ENCODE measurements at regions not wholly inside any gene's neighbourhood (a gene's known extent, or its start where the extent isn't known, plus 50 kb on each side); places are given as distances from the start of the nearest gene placed in this dataset.
"Not testable (repeated sequence)": the region's sequence is repeated elsewhere in the genome, so short reads cannot be mapped to it uniquely, and the experiment has no call there.

GRCh38 chr14:105663818-105664596, 137.6 kb downstream of the TMEM121 start:
- not testable (repeated sequence) for DNase-seq

GRCh38 chr14:105664691-105665090, 138.3 kb downstream of the TMEM121 start:
- no peak for DNase-seq

DNA sequence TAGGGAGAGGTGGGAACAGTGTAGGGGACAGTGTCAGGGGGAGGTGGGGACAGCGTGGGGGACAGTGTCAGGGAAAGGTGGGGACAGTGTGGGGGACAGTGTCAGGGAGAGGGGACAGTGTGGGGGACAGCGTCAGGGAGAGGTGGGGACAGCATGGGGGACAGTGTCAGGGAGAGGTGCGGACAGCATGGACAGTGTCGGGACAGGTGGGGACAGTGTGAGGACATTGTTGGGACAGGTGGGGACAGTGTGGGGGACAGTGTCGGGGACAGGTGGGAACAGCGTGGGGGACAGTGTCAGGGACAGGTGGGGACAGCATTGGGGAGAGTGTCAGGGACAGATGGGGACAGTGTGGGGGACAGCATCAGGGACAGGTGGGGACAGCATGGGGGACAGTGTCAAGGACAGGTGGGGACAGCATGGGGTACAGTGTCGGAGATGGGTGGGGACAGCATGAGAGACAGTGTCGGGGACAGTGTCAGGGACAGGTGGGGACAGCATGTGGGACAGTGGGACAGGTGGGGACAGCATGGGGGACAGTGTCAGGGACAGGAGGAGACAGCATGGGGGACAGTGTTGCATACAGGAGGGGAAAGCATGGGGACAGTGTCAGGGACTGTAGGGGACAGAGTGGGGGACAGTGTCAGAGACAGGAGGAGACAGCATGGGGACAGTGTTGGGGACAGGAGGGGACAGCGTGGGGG, 139.0 kb downstream of the TMEM121 start:
- no peak for DNase-seq

- DNase-seq: no peak
These were observed 139.5 kb downstream of the TMEM121 start for GRCh38 chr14:105665951-105666277.

DNA sequence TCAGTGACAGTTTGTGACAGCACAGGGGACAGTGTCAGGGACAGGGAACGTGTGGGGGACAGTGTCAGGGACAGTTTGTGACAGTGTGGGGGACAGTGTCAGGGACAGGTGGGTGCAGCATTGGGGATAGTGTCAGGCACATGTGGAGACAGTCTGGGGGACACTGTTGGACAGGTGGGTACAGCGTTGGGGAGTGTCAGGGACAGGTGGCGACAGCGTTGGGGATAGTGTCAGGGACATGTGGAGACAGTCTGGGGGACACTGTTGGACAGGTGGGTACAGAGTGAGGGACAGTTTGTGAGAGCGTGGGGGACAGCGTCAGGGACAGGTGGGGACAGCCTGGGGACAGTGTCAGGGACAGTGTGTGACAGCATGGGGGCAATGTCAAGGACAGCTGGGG, 140.0 kb downstream of the TMEM121 start:
- DNase-seq: no peak

GRCh38 chr14:105666991-105667662, 140.7 kb downstream of the TMEM121 start:
- not testable (repeated sequence) for DNase-seq

DNA sequence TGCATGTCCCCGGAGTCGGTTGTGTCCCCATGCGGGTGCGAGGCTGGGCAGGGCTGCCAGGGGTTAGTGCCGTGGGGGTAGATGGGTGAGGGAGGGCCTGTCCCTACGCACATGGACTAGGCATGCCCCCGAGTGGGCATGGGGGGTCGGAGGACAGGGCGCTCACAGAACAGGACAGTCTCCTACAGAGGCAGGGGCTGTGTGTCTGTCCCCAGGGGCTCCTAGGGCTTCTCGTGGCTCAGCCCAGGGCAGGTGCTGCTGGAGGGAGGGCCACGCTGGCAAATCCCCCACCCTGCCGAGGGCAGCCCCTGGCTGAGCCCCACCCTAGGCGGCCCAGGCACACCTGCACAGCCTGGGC, 141.3 kb downstream of the TMEM121 start:
- not testable (repeated sequence) for DNase-seq

DNA sequence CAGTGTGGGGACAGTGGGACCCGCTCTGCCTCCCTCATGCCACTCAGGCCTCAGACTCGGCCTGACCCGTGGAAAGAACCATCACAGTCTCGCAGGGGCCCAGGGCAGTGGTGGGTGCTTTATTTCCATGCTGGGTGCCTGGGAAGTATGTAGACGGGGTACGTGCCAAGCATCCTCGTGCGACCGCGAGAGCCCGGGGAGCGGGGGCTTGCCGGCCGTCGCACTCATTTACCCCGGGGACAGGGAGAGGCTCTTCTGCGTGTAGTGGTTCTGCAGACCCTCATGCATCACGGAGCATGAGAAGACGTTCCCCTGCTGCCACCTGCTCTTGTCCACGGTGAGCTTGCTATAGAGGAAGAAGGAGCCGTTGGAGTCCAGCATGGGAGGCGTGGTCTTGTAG, 141.6 kb downstream of the TMEM121 start:
- not testable (repeated sequence) for DNase-seq

GRCh38 chr14:105668471-105669230, 142.3 kb downstream of the TMEM121 start:
- not testable (repeated sequence) for DNase-seq

DNA sequence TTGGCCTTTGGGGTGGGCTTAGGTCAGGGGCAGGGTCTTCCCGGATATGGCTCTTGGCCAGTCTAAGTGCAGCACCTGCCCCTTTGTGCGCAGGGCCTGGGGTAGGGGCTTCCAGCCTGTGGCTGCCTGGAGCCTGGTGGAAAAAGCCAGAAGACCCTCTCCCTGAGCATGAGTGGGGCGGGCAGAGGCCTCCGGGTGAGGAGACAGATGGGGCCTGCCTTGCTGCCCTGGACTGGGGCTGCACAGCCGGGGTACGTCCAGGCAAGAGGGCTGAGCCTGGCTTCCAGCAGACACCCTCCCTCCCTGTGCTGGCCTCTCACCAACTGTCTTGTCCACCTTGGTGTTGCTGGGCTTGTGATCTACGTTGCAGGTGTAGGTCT, 142.8 kb downstream of the TMEM121 start:
- DNase-seq: not testable (repeated sequence)

DNA sequence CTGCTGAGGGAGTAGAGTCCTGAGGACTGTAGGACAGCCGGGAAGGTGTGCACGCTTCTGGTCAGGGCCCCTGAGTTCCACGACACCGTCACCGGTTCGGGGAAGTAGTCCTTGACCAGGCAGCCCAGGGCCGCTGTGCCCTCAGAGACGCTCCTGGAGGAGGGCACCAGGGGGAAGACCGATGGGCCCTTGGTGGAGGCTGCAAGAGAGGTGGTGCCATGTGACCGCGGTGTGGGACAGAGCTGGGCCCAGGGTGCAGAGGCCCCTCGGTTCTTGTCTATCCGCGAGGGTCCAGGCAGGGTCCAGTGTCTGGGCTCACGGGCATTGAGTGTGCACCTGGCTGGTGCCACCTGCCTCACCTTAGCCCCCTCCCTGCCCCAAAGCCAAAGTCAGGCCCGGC, 143.3 kb downstream of the TMEM121 start:
- DNase-seq: not testable (repeated sequence)

DNA sequence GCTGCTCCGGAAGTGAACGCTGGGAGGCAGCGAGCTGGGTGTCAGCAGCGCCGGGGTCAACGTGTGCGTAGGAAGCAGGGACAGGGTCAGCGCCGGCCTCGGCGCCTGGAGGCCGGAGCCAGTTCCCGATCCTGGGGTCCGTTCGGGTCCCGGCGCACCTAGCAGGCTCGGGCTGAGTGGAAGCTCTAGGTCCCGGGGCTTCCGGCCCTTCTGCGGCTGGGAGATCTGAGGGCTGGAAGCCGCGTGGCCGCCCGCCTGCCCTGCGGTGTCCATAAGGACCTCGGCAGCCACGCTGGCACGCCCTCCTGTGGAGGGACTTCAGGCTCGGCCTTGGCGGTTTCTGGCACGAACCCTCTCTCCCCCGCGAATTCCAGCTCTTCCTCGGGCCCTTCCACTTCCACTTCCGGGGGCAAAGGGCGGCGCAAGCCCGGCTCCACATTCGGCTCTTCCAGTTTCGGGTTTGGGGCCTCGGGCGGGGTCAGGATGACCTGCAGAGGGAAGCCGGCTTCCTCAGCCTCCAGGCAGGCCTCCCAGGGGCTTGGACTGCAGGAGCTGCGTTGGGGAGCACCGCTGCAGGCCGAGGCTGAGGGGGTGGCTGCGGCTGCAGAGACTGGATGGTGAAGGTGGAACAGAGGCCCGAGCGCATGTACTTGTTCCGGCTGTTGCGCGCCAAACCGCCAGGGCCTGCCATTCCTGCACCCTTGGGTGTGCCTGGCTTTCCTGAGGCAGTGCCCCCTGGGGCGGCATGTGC, 146.2 kb downstream of the TMEM121 start:
- not testable (repeated sequence) for DNase-seq

DNA sequence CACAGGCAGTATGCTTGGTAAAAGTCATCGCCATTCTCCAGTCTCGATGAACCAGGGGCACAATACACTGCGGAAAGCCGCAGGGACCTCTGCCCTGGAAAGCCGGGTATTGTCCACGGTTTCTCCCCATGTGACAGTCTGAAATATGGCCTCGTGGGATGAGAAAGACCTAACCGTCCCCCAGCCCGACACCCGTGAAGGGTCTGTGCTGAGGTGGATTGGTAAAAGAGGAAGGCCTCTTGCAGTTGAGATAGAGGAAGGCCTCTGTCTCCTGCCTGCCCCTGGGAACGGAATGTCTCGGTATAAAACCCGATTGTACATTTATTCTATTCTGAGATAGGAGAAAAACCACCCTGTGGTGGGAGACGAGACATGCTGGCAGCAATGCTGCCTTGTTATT, 149.1 kb downstream of the TMEM121 start:
- DNase-seq: not testable (repeated sequence)

- not testable (repeated sequence) for DNase-seq
These were observed 149.7 kb downstream of the TMEM121 start for GRCh38 chr14:105675905-105676670.

GRCh38 chr14:105678057-105678456, 151.7 kb downstream of the TMEM121 start:
- DNase-seq: not testable (repeated sequence)

DNA sequence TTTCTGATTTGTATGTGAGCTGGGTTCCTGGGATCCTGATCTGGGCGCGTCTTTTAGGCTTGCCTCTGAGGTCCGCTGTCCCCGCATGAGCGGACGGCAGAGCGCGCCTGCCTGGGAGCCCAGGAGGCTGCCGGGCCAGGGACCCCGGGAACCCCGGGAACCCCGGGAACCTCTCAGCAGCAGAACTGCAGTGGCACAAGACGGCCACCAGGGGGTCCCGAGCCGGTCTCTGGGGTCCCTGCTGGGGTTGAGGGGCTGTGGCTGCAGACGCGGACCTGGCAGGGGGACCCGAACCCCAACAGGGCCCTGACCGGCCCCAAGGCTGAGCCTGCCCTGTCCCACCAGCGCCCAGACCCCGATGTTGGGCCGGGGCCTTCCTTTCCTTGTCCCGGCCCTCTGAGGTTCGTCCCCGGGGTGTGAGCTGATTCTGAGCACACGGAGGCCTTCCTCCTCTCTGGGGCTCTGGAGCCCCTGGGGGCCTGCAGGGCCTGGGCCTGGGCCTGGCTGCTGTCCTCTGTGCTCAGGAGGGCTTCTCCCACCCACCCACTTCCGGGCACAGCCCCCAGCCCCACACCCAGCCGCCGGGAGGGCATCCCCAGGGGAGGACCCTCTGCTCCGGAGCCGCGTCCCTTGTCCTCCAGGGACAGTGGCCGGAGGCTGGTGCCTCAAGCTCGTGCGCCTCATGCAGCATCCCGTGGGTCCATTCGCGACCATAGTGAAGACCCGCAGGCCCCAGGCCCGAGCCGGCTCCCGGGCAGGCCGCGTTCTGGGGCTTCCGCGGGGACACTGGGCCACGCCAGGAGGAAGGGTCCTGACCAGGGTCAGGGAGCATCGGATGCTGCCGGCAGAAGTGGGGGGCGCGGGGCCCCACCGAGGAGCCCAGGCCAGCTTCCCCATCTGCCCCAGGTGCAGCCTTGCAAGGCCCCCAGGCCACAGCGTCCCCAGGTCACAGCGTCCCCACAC, 152.9 kb downstream of the TMEM121 start:
- DNase-seq: not testable (repeated sequence)

DNA sequence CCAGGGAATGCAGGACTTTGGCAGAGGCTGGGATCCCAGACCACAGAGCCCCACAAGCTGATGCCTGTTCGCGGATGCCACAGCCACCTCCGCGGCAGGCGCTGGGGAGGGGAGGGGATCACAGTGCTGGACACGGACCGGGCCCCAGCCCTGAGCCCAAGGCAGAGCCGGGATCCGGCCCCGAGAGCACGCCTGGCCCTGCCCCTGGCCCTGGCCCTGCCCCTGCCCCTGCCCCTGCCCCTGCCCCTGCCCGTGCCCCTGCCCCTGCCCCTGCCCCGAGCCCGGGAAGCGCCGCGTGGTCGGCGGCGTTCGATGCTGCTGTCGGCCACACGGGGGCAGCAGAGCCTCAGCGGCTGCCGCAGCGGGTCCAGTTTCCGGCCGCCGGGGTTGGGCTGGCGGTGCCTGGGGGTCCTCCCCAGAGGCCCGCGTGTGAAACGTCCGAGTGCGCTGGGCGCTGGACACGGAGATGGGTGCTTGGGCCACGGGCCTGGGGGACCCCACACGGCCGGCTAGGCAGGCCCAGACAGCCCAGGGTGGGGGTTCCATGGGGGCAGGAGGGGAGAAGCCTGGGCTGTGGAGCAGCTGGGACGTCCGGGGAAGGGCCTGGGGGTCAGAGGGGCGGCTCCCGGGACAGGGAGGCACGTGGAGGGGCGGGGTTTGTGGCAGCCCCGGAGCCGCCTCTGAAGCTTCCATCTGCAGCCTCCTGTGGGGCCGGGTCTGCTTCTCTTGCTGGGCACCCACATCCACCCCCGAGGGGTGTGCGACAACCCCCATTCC, 153.8 kb downstream of the TMEM121 start:
- not testable (repeated sequence) for DNase-seq

- DNase-seq: not testable (repeated sequence)
These were observed 154.3 kb downstream of the TMEM121 start for GRCh38 chr14:105680736-105681098.

DNA sequence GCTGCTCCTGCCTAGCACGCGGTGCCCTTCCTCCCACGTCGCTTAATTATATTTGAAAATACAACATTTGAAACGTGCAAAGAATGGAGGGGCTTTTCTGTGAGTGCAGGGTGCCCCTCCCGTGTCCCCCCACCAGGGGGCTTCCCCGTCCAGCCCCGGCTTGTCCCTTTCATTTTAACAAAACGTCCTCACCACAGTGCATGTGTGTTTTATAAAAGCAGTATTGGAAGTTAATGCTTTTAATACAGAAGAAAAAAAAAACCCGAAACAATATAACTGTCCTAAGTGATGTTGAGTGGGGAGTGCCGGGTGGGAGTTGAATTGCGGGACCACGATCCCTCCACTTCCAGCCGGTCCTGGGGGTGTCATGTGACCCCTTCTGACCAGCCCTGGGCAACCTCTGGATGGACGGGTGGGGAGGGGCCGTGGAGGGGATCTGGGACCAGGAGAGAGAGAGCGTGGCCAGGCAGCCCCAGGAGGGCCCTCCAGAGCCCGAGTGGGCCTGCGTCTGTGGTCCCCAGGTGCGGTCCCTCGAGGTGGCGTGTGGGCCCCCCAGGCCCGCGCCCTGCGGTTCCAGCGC, 155.3 kb downstream of the TMEM121 start:
- not testable (repeated sequence) for DNase-seq

Data from right forelimb (tissue), 1 donor.